ENCODE measurements at regions not wholly inside any gene's neighbourhood (a gene's known extent, or its start where the extent isn't known, plus 50 kb on each side); places are given as distances from the start of the nearest gene placed in this dataset.

- no peak for DNase-seq (ENCODE audit: low spot score)
These were observed 177.6 kb downstream of the HHIPL2 start for GRCh38 chr1:222370081-222370912.

GRCh38 chr1:222369148-222369547 is 178.8 kb downstream of the HHIPL2 start:
- no peak for DNase-seq (ENCODE audit: low spot score)

- DNase-seq (ENCODE audit: low spot score), result no peak
These were observed 189.8 kb downstream of the HHIPL2 start for GRCh38 chr1:222358100-222358499.

- no peak for DNase-seq (ENCODE audit: low spot score)
These were observed 190.7 kb downstream of the HHIPL2 start for GRCh38 chr1:222357252-222357651.

- DNase-seq (ENCODE audit: low spot score), result peak; percentile 2
These were observed 200.3 kb downstream of the HHIPL2 start for GRCh38 chr1:222347627-222348026.

- DNase-seq (ENCODE audit: low spot score), result no peak
These were observed 200.9 kb downstream of the HHIPL2 start for GRCh38 chr1:222346955-222347354.

- DNase-seq (ENCODE audit: low spot score), result no peak
These were observed 208.4 kb downstream of the HHIPL2 start for GRCh38 chr1:222339376-222339947.

- DNase-seq (ENCODE audit: low spot score), result no peak
These were observed 212.3 kb downstream of the HHIPL2 start for GRCh38 chr1:222335586-222335985.

GRCh38 chr1:222334026-222334680 is 213.8 kb downstream of the HHIPL2 start:
- DNase-seq (ENCODE audit: low spot score), result no peak

GRCh38 chr1:222331765-222332164 is 216.1 kb downstream of the HHIPL2 start:
- DNase-seq (ENCODE audit: low spot score), result no peak

GRCh38 chr1:222331340-222331739 is 216.6 kb downstream of the HHIPL2 start:
- DNase-seq (ENCODE audit: low spot score), result no peak

- no peak for DNase-seq (ENCODE audit: low spot score)
These were observed 218.3 kb downstream of the HHIPL2 start for GRCh38 chr1:222329493-222330045.

- no peak for DNase-seq (ENCODE audit: low spot score)
These were observed 221.2 kb downstream of the HHIPL2 start for GRCh38 chr1:222326710-222327036.

GRCh38 chr1:222326006-222326709 is 221.7 kb downstream of the HHIPL2 start:
- no peak for DNase-seq (ENCODE audit: low spot score)

GRCh38 chr1:222325506-222325905 is 222.4 kb downstream of the HHIPL2 start:
- DNase-seq (ENCODE audit: low spot score), result no peak

GRCh38 chr1:222314839-222315238 is 233.1 kb downstream of the HHIPL2 start:
- DNase-seq (ENCODE audit: low spot score), result no peak

- DNase-seq (ENCODE audit: low spot score), result peak; percentile 37
These were observed 237.1 kb downstream of the HHIPL2 start for GRCh38 chr1:222310836-222311235.

- no peak for DNase-seq (ENCODE audit: low spot score)
These were observed 240.3 kb downstream of the HHIPL2 start for GRCh38 chr1:222307621-222308020.

GRCh38 chr1:222306512-222306911 is 241.4 kb downstream of the HHIPL2 start:
- no peak for DNase-seq (ENCODE audit: low spot score)

GRCh38 chr1:222306011-222306410 is 241.9 kb downstream of the HHIPL2 start:
- DNase-seq (ENCODE audit: low spot score), result no peak

- no peak for DNase-seq (ENCODE audit: low spot score)
These were observed 246.3 kb downstream of the HHIPL2 start for GRCh38 chr1:222301652-222302051.

- no peak for DNase-seq (ENCODE audit: low spot score)
These were observed 248.4 kb downstream of the HHIPL2 start for GRCh38 chr1:222299524-222299923.
